Nephron (organoid): ENCODE measurements at regions not wholly inside any gene's neighbourhood (a gene's known extent, or its start where the extent isn't known, plus 50 kb on each side); places are given as distances from the start of the nearest gene placed in this dataset.
A peak's percentile ranks its signal among the peaks of the same experiment; 100 is the strongest.

Experiments
- H3K27ac Mint-ChIP-seq, 3 experiments: 2 replicates each; pipeline ENCODE4 v1.8.0; 2020; ENCODE audit warnings: mixed read lengths in 3 of 3, mild to moderate bottlenecking in 2 of 3, moderate library complexity in 1 of 3
- H3K27me3 Mint-ChIP-seq: 2 replicates; pipeline ENCODE4 v1.8.0; 2021; ENCODE audit warnings: low read depth, mild to moderate bottlenecking, moderate library complexity, mixed read lengths
- H3K36me3 Mint-ChIP-seq: 2 replicates; pipeline ENCODE4 v1.8.0; 2020; ENCODE audit warnings: low read depth, mixed read lengths
- H3K4me1 Mint-ChIP-seq: 2 replicates; pipeline ENCODE4 v1.8.0; 2020; ENCODE audit warnings: mixed read lengths
- H3K4me3 Mint-ChIP-seq, 3 experiments: 2 replicates each; pipeline ENCODE4 v1.8.0; 2020; ENCODE audit warnings: mild to moderate bottlenecking in 3 of 3, mixed read lengths in 3 of 3, moderate library complexity in 2 of 3
- H3K9me3 Mint-ChIP-seq: 2 replicates; pipeline ENCODE4 v1.8.0; 2020; ENCODE audit warnings: mixed read lengths
- TF ChIP-seq, protein P1 (sequence below), 3 experiments: fragments of 200-600 bp; sonication (generic); IDR thresholded peaks; one replicate each; pipeline ENCODE4 v1.5.0; 2021; ENCODE audit warnings: antibody characterized with exemption in 3 of 3; ENCODE audit not compliant: unreplicated experiment in 3 of 3

DNA sequence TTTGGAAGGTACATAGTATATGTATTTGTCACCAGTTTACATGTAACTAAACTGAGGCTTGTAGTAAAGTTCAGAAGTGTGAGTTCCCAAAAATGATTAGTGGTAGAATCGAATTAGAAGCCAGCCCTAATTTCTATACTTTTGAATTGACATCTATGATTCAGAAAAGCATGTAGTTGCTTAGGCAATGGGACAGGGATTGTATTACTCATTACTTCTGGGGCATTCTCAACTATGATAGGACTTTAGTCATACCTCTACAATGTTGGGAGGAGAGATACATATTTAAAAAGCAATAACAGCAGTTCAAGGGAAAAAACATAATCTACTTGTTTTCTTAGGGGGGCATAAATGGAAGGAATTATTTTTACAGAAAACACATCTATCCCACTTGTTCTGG is 277.9 kb upstream of the E2F7 start:
- Mint-ChIP-seq H3K4me3 (no peak overlapping the region), H3K9me3 (no peaks in the 10 kb centered on the region), H3K27ac (peak overlapping the region in 2 of 3 experiments; percentile 3 to 12), H3K27me3 (no peaks in the 10 kb centered on the region), H3K36me3 (no peaks in the 10 kb centered on the region), H3K4me1 (peaks cover 55% of the 10 kb centered on the region)
- TF ChIP-seq, protein P1, sequence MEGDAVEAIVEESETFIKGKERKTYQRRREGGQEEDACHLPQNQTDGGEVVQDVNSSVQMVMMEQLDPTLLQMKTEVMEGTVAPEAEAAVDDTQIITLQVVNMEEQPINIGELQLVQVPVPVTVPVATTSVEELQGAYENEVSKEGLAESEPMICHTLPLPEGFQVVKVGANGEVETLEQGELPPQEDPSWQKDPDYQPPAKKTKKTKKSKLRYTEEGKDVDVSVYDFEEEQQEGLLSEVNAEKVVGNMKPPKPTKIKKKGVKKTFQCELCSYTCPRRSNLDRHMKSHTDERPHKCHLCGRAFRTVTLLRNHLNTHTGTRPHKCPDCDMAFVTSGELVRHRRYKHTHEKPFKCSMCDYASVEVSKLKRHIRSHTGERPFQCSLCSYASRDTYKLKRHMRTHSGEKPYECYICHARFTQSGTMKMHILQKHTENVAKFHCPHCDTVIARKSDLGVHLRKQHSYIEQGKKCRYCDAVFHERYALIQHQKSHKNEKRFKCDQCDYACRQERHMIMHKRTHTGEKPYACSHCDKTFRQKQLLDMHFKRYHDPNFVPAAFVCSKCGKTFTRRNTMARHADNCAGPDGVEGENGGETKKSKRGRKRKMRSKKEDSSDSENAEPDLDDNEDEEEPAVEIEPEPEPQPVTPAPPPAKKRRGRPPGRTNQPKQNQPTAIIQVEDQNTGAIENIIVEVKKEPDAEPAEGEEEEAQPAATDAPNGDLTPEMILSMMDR (IDR thresholded peaks at IDR 0.05; ENCODE audit: unreplicated experiment in 3 of 3): no peak

DNA sequence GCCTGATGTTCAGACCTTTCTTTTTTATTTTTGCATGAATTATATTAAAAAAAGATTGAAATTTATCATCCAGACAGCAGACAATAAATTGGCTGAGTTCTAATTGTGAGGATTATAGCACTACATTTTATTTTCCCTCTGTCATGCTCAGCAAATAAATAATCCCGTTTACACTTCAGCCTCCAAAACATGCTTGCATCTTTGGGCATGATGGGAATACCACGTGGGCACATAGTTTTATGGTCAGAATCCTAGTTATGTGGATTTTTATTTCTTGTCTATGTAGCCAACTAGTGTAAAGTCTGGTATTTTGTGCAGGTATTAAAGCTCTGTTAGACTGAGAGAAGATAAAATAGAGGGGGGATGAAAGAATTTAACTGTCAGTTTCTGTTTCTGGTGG is 276.9 kb upstream of the E2F7 start:
- TF ChIP-seq, protein P1 (IDR thresholded peaks at IDR 0.05; ENCODE audit: unreplicated experiment in 3 of 3): no peak
- no peaks in the 10 kb centered on the region for H3K27me3 Mint-ChIP-seq
- peaks cover 50% of the 10 kb centered on the region for H3K4me1 Mint-ChIP-seq
- H3K27ac Mint-ChIP-seq: peak overlapping the region; percentile 8 to 30 (median 12)
- no peaks in the 10 kb centered on the region for H3K36me3 Mint-ChIP-seq
- H3K4me3 Mint-ChIP-seq: no peak overlapping the region
- no peaks in the 10 kb centered on the region for H3K9me3 Mint-ChIP-seq

DNA sequence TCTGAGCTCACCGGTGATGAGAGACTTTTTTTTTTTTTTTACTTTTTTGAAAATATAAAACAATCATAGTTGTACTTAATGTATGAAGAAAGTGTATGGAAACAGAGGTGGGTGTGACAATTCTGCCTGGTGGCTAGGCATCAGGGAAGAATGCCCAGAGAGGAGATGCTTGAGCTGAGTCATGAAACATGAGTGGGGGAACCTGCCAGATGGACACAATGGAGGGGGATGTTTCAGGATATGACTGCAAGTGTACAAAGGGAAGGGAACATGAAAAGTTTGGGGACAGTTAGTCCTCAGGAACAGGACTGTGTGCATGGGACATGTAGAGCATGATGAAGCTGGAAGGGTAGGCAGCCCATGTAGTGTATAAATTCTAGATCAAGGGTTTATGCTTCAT is 274.2 kb upstream of the E2F7 start:
- Mint-ChIP-seq H3K9me3 (no peaks in the 10 kb centered on the region), H3K4me3 (no peak overlapping the region), H3K27me3 (no peaks in the 10 kb centered on the region), H3K27ac (no peak overlapping the region), H3K4me1 (peaks cover 28% of the 10 kb centered on the region), H3K36me3 (no peaks in the 10 kb centered on the region)
- TF ChIP-seq, protein P1 (IDR thresholded peaks at IDR 0.05; ENCODE audit: unreplicated experiment in 3 of 3): no peak

DNA sequence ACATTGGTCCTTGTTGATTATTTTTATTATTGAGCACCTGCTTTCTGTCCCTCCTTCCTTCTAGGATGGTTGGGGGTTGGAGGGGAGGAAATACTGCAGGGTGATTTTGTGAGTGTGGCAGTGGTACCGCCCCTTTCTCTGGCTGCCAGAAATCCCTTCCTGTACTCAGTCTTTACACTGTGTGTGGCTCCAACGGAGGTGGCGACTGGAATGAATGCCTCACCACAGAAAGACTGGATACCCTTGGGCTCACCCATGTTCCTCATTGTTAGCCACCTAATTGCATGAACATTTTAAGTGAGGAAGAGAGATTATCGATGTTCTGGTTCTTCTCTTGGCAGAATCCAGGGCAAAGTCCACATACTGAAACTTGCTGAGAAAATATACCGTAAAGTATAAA is 272.0 kb upstream of the E2F7 start:
- H3K27me3 Mint-ChIP-seq: no peaks in the 10 kb centered on the region
- H3K36me3 Mint-ChIP-seq: no peaks in the 10 kb centered on the region
- H3K9me3 Mint-ChIP-seq: no peaks in the 10 kb centered on the region
- no peak overlapping the region for H3K27ac Mint-ChIP-seq
- TF ChIP-seq, protein P1 (IDR thresholded peaks at IDR 0.05; ENCODE audit: unreplicated experiment in 3 of 3): no peak
- no peak overlapping the region for H3K4me3 Mint-ChIP-seq
- peaks cover 7% of the 10 kb centered on the region for H3K4me1 Mint-ChIP-seq

DNA sequence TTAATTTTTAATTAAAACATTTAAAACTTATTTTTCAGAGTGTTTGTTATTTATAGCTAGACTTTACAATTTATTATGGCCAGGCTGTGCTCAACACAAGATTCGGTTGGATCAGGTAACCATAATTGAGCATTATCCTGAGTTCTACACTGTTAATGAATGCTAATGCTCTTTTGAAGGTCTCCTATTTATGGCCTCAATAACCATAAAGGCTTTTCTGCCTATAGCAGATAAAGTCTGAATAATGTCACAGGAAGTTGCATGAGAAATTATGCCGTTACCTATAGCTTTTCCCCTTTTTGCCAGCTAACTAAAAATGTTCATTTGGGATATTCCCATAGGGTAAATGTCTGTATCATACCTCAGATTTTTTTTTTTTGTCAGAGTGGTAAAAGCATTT is 269.4 kb upstream of the E2F7 start:
- Mint-ChIP-seq H3K27ac (no peak overlapping the region), H3K4me3 (no peak overlapping the region), H3K27me3 (no peaks in the 10 kb centered on the region), H3K4me1 (no peaks in the 10 kb centered on the region), H3K9me3 (no peaks in the 10 kb centered on the region), H3K36me3 (no peaks in the 10 kb centered on the region)
- TF ChIP-seq, protein P1 (IDR thresholded peaks at IDR 0.05; ENCODE audit: unreplicated experiment in 3 of 3): no peak

DNA sequence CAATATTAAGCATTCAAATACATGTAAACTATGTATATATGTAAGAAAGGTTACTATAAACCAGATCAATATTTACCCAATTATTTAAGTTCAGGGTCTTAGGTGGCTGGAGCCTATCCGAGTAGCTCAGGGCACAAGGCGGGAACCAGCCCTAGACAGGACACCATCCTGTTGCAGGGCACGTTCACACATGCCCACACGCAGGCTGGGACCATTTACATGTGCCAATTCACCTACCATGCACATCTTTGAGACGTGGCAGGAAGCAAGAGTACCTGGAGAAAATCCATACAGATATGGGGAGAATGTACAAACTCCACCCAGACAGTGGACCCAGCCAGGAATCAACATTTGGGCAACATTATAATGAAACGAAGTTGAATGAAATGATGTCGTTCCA is 263.0 kb upstream of the E2F7 start:
- Mint-ChIP-seq H3K9me3 (no peaks in the 10 kb centered on the region), H3K27ac (no peak overlapping the region), H3K4me3 (peak overlapping the region in 1 of 3 experiments; percentile 42), H3K27me3 (peaks cover 37% of the 10 kb centered on the region), H3K4me1 (peaks cover 30% of the 10 kb centered on the region), H3K36me3 (no peaks in the 10 kb centered on the region)
- TF ChIP-seq, protein P1 (IDR thresholded peaks at IDR 0.05; ENCODE audit: unreplicated experiment in 3 of 3): no peak
